PFSK-1 (cell line): ENCODE measurements at regions not wholly inside any gene's neighbourhood (a gene's known extent, or its start where the extent isn't known, plus 50 kb on each side); places are given as distances from the start of the nearest gene placed in this dataset.

Experiments
- POLR2AphosphoS5 ChIP-seq: IDR thresholded peaks from 2 replicates; pipeline ENCODE4 v1.6.1; 2012; ENCODE audit warnings: low read depth, mild to moderate bottlenecking, control low read depth, low read length, moderate library complexity
- TAF1 ChIP-seq: IDR thresholded peaks from 2 replicates; pipeline ENCODE4 v1.6.1; 2012; ENCODE audit warnings: low read length, control low read depth, borderline replicate concordance; ENCODE audit not compliant: insufficient read depth

DNA sequence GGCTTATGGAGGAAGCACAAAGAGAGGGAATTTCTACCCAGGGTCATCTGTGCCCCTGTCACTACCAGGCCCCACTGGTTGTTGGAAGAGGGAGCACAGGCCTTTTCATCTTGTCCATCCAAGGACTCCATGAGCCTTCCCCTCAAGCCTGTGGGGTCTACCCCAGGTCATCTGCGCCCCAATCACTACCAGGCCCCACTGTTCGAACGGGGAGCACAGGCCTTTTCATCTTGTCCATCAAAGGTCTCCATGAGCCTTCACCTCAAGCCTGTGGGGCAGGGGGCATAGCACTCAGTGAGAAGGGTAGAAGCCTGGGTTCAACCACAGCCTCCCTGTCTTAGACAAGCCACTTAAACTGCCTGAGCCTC lies 101.5 kb upstream of the CDH5 start:
- TF ChIP-seq POLR2AphosphoS5 (no peak), TAF1 (no peak)
